H54 (cell line): ENCODE measurements at regions not wholly inside any gene's neighbourhood (a gene's known extent, or its start where the extent isn't known, plus 50 kb on each side); places are given as distances from the start of the nearest gene placed in this dataset.

Experiments
- DNase-seq: peaks from one replicate; pipeline ENCODE4 v3.0.0; 2011; ENCODE audit warnings: low spot score, mixed read lengths; ENCODE audit not compliant: insufficient read length
- FAIRE-seq: peaks from 3 replicates; lab custom pipeline; 2011; peaks lifted over from hg19 to GRCh38; lab: Jason Lieb, UNC
- POLR2A ChIP-seq: IDR thresholded peaks from 2 replicates; pipeline ENCODE4 v1.6.1; 2011; ENCODE audit warnings: low read depth, mild to moderate bottlenecking, low read length

GRCh38 chr18:68557183-68557582 is 157.7 kb downstream of the TMX3 start:
- DNase-seq (no peak), FAIRE-seq (no peak)
- TF ChIP-seq POLR2A, result no peak

- FAIRE-seq, result no peak
- TF ChIP-seq POLR2A, result no peak
- DNase-seq, result no peak
These were observed 159.0 kb downstream of the TMX3 start for GRCh38 chr18:68555879-68556301.

GRCh38 chr18:68548904-68549870 is 165.7 kb downstream of the TMX3 start:
- FAIRE-seq (no peak), DNase-seq (no peak)
- no peak for TF ChIP-seq POLR2A

GRCh38 chr18:68543344-68543743 is 171.6 kb downstream of the TMX3 start:
- DNase-seq (no peak), FAIRE-seq (no peak)
- TF ChIP-seq POLR2A, result no peak

GRCh38 chr18:68542846-68543245 is 172.1 kb downstream of the TMX3 start:
- no peak for FAIRE-seq

GRCh38 chr18:68533641-68534040 is 181.3 kb downstream of the TMX3 start:
- no peak for DNase-seq
- no peak for TF ChIP-seq POLR2A

More at GRCh38 chr18:68542846-68543245, 172.1 kb downstream of the TMX3 start:
- DNase-seq, result no peak
- no peak for TF ChIP-seq POLR2A

GRCh38 chr18:68532328-68532885 is 182.5 kb downstream of the TMX3 start:
- TF ChIP-seq POLR2A, result no peak
- FAIRE-seq, result no peak
- DNase-seq, result no peak

More at GRCh38 chr18:68533641-68534040, 181.3 kb downstream of the TMX3 start:
- no peak for FAIRE-seq

GRCh38 chr18:68525091-68525490 is 189.8 kb downstream of the TMX3 start:
- DNase-seq, result no peak
- no peak for TF ChIP-seq POLR2A
- FAIRE-seq, result no peak

- FAIRE-seq (no peak), DNase-seq (no peak)
- TF ChIP-seq POLR2A, result no peak
These were observed 194.4 kb downstream of the TMX3 start for GRCh38 chr18:68520406-68521075.

GRCh38 chr18:68519336-68519735 is 195.6 kb downstream of the TMX3 start:
- no peak for FAIRE-seq
- no peak for DNase-seq
- no peak for TF ChIP-seq POLR2A

GRCh38 chr18:68509902-68510301 is 205.0 kb downstream of the TMX3 start:
- DNase-seq, result no peak
- FAIRE-seq, result no peak
- no peak for TF ChIP-seq POLR2A

- no peak for TF ChIP-seq POLR2A
- DNase-seq, result no peak
- FAIRE-seq, result no peak
These were observed 207.1 kb downstream of the TMX3 start for GRCh38 chr18:68507781-68508180.

GRCh38 chr18:68505178-68505574 is 209.7 kb downstream of the TMX3 start:
- no peak for TF ChIP-seq POLR2A
- no peak for FAIRE-seq

More at GRCh38 chr18:68505178-68505574, 209.7 kb downstream of the TMX3 start:
- DNase-seq, result no peak
